ENCODE measurements at regions not wholly inside any gene's neighbourhood (a gene's known extent, or its start where the extent isn't known, plus 50 kb on each side); places are given as distances from the start of the nearest gene placed in this dataset.

DNA sequence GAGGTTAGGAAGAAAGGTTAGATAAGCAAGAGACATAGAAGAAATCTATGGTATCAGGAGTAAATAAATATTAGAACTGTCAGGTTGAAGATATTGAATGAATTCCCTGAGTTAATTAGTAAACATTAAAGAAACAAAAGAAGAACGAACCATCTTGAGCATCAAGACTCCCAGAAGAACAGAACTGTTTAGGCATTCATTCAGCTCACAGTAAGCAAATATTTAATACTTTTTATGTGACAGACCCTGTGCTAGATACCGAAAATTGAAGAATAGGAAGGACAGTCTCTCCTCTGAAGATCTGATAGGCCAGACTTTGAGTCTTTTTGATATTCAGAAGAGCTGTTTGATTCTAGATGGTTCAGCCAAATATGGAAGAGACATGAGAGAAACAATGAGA, 731.5 kb downstream of the XPNPEP1 start:
- no peak for DNase-seq (ENCODE audit: low spot score)

DNA sequence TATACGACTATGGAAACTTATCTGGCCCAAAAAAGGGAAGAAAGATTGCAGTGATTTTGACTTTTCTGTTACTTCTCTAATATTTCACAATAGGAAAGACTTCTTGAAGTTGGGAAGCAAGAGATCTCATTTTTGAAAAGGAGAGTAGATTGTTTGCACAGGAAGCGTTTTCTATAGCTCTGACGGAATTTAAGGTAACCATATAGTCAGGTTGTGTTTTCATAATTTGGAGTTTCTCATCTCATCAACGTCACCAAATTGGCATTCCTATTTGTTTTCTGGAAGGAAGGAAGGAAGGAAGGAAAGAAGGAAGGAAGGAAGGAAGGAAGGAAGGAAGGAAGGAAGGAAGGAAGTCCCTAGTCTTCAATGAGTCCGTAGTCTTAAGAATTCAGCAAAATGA, 732.0 kb downstream of the XPNPEP1 start:
- no peak for DNase-seq (ENCODE audit: low spot score)

DNA sequence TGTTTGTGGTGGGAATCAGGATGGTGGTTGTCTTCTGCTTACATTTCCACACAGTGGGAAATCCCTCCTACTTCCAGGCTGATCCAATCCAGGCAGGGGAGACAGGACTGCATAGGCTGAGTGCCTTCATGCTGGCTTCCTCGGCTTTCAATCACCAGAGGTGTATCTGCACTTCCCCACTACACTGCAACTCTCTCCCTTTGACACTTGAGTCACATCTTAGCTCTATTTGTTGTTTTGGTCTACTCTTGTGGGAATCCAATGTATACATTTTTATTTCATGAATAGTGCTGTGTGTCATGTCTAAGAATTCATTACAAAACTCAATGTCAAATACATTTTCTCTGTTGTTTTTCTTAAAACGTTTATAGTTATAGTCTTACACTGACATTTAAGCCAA, 735.6 kb downstream of the XPNPEP1 start:
- DNase-seq (ENCODE audit: low spot score) = no peak

DNA sequence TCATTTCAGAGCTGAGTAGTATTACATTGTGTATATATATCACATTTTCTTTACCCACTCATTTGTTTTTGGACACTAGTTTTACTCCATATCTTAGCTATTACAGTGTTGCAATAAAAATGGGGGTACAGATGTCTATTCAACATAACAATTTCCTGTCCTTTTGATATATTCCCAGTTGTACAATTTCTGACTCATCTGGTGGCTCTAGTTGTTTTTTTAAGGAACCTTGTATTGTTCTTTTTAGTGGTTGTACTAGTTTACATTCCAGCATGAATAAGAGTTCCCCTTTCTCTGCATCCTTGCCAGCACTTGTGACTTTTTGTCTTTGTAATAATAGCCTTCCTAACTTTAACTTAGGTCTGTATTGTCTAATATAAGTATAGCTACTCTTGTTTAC, 739.9 kb downstream of the XPNPEP1 start:
- no peak for DNase-seq (ENCODE audit: low spot score)

DNA sequence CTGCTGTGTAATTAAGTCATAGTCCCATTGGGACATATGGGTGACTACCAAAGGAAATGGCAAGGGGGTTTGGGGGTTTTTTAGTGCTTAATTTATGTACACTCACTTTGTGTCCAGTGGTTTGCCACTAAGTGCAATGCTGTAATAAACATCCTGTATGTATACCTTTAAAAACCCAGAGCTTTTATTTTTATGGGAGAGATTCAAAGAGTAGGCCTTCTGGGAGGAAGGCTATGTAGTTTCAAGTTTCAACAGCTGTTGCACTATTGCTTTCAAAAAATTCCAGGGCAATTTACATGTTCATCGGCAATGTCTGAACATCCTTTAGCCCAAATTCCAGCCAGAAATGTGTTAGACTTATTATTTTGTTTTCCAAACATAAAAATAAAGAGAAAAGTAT, 744.7 kb downstream of the XPNPEP1 start:
- DNase-seq (ENCODE audit: low spot score) = no peak

DNA sequence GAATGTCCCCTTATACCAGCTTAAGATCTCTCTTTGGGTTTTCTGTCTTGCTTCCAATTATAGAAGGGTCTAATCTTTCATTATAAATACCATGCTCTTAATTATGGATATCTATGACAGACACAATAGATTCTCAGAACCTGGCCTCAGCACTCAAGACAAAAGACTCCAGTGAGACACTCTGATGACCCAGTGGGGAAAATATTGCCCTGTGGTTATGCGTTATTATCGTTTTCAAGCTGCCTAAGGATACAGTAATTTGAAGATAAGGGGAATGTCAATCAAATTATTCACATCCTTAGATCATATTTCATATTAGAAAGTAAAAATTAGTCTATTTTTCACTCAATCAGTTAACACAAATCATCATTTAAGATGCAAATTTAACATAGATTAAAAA, 748.8 kb downstream of the XPNPEP1 start:
- no peak for DNase-seq (ENCODE audit: low spot score)

DNA sequence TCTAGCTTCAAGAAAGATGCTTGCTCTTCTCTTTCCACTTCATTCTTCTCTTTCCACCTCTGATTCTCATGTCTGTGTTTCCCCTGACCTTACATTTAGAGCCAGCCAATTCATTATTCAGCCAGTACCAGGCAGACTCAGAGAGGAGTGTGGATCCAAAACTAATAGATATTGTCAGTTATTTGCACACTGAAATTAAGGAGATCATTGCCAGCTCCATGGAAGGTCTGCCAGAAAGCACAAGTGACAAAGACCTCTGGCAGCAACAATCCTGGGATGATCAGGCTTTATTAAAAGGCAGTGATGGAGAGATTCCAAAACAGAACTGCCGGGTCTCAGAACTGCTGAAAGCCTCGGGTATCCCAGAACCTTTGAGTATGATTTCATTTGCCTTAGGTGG, 749.4 kb downstream of the XPNPEP1 start:
- no peak for DNase-seq (ENCODE audit: low spot score)

DNA sequence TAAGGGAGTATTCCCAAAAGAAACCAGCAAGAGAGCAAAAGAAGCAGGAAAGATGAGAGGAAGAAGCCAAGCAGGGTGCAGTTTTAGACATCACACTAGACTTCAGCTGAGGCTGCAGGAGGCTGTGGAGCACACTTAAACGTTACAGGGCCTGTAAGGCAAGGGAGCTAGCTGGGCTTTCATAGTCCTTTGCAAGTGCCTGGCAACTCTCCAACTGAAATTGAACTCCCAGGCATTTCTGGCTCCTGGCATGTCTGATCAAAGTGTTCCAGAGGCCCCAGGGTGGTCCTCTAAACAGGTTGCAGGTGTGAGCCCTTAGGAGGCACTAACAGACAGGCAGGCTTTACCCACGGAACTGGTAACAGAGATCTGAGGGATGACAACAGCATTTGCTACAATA, 750.2 kb downstream of the XPNPEP1 start:
- DNase-seq (ENCODE audit: low spot score) = no peak

DNA sequence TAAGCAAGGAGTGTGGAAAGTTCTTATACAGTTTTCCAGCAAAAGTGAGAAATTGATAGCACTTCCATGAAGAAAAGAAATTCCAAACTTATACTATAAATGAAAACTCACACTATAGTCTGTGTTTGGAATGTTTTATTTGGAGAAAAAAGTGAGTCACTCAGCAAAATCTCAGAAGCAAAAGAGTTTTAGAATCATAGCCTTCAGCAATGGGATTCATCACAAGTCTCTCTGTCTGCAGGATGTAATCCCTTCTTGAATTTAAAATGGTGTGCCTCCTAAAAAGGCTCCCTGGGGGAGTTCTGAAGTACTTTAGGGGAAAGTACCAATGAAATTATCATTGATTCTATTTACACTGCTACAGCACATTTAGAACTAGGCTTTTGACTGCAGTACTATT, 756.4 kb downstream of the XPNPEP1 start:
- no peak for DNase-seq (ENCODE audit: low spot score)

DNA sequence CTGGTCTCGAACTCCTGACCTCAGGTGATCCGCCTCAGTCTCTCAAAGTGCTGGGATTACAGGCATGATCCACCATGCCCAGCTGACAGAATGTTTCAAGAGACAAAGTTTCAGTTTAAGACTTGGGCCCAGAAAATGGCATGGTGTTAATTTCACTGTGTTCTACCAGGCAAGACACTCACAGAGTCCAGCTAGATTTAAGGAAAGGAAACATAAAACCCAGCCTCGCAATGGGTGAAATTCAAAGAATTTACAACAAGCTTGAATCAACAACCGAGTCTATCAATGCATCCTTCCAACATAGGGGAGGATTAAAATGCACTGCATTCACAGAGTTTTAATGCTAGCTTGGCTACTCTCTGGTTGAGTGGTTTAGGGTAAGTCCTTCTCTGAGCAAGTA, 764.0 kb downstream of the XPNPEP1 start:
- DNase-seq (ENCODE audit: low spot score) = no peak

DNA sequence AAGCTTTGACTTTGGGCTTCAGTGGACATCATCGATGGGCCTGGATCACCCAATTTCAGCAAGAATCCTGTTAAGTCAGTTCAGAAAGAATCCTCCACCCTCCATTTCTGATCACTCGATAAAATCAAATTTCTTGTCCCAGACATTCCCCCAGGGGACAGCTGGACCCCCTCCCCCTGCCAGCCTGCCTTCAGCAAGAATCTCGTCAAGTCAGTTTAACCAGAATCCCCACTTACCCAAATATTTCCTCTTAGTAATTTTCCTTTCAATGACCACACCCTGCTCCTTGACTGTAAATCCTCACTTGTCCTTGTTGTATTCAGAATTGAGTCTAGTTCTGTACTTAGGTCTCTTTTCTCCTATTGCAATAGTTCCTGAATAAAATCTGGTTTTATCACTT, 766.9 kb downstream of the XPNPEP1 start:
- DNase-seq (ENCODE audit: low spot score) = no peak

DNA sequence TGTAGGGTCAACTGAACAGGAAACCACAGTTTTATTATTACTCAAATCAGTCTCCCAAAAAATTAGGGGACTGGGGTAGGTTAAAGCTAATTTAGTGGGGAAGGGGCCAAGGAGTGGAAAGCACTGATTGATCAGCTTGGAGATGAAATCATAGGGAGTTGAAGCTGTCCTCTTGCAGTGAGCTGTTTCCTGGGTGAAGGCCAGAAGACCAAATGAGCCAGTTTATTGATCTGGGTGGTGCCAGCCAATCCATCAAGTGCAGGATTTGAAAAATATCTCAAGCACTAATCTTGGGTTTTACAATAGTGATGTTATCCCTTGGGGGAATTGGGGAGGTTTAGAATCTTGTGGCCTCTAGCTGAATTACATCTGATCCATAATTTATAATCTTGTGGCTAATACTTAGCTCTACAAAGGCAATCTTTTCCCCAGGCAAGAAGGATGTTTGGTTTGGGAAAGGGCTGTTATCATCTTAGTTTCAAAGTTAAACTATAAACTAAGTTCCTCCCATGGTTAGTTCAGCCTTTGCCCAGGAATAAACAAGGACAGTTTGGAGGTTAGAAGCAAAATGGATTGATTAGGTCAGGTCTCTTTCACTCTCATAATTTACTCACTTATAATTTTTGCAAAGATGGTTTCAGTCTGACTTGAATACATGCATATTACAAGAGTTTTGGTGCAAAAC, 773.5 kb downstream of the XPNPEP1 start:
- no peak for DNase-seq (ENCODE audit: low spot score)

DNA sequence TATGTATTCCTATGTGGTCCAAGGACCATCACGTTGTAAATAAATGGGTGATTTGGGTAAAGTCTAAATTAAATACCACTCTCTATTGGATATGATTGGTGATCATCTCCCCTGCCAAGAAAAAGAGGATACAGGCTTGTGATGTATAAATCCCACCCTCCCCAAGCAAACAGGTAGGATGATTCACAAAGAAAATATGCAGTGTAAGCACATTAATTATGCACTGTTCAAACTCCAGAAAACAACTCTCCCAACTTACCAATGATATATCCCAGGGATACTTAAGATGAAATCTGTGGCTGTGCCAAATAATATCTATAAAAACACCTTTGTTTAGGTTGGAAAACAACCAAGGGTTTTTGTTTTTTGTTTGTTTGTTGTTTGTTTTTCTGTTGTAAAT, 795.9 kb downstream of the XPNPEP1 start:
- no peak for DNase-seq (ENCODE audit: low spot score)

DNA sequence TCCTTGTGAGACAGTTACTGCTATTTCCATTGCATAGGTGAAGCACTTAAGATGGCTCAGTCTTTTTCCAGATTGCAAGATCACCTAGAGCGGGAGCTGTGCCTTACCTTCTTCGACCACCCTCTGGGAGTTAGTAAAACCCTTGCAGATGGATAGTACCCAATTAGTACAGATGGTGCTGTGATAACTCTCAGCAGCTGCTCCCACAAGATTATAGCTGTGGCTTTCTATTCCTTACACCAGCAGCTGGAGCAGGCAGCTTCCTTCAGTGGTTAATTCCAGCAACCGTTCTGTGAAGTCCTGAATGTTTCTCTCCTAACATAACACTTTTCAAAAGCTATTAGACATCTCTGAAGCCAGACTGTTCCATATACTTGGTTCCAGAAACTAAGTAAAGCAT, 796.8 kb downstream of the XPNPEP1 start:
- DNase-seq (ENCODE audit: low spot score) = no peak

DNA sequence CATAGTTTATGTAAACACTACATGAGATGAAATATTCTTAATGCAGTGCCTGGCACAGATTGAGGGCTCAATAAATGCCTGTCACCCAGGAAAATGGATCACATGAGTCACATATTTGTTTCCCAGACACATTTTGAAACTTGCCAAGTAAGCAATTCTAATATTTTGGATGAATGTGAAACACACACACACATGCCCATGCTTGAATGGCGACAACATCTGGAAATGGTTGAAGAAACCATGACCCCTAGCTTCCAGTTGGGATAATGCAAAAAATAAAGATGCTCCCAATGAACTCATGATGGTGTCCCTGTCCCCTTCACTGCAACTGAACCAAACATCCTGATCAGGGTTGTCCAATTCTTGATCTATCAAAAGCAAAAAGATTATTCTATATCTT, 797.3 kb downstream of the XPNPEP1 start:
- no peak for DNase-seq (ENCODE audit: low spot score)

DNA sequence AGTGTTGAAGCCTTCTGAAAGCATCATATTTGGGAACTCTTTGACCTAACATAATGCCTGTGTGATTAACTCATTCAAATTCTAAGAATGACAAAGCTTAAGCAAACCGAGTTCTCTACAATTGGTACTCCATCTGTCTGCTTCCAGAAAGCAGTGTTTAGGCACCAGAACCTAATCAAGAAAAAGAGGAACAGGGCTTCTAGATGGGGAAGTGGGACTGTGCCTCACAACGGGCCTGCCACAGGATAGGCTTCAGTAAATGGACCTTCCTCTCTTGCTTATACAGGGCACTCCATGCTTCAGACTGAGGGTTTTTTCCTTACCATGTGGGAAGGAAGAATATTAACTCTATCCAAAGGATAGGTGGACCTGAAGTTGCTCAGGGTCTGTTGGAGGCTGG, 808.1 kb downstream of the XPNPEP1 start:
- DNase-seq (ENCODE audit: low spot score) = no peak

DNA sequence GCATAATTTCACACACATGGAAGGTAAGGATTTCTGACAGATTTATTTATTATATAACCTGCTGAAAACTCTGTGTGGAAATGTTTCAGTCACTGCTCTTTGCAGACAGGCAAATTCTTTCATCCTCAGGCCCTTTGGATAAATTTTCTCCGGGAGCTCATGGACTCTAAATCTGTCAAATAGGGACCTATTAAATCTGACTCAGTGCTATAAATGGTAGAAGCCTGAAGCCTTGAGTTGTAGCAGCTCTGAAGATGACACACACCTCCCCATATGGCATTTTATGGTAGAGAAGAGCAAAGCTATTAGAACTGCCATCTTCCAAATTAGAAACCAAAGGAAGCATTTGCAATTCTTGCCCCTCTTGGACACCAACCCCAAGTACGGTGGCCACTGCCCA, 808.7 kb downstream of the XPNPEP1 start:
- DNase-seq (ENCODE audit: low spot score) = no peak

DNA sequence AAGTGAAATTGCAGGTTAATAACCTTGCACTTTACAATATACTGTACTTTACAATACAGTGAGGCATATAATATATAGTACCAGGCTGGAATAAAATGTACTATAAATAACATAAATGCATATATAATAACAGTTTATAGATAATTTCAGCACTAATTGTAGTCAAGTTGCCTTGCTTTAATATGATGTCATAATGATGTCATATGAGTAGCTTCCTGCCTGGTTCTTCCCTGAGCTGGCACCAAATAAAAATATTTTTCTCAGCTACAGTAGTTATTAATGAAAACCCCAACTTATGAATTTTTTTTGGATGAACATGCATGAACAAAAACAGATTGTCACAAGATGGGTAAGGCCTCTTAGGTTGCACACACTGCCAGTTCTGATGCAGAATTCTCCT, 816.7 kb downstream of the XPNPEP1 start:
- DNase-seq (ENCODE audit: low spot score) = no peak

DNA sequence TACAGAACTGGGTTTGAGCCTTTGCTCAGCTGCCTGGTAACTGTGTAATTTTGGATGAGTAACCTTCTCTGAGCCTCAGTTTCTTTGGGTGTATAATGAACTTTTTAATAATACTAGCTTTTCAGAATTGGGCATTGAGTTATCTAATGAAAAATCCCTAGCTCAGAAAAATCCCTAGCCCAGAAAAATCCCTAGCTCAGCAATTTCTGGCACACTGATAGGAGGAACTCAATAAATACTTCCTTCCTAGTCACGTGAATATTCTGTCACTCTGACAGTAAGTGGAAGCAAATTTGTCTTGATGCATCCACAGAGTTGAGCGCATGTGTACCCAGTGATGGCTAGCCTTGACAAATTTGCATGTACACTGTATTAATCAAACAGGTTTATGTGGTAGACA, 817.6 kb downstream of the XPNPEP1 start:
- DNase-seq (ENCODE audit: low spot score) = no peak

DNA sequence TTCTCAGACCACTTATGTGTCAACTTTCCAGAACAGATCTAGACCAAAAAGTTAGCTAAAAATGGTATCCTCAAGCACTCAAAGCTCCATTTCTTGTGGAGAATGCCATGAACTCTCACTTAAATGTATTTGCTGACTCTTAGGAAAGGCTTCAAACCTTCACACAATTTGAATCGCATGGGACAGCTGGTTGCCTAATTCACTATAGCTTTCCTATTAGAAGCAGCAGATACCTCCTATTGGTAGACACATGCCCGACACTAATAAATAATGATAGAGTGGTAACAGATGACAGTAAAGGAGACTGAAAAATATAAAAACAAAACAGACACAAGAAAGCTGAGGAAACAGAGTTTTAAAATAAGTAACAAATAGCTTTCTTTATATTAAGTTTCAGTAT, 818.5 kb downstream of the XPNPEP1 start:
- no peak for DNase-seq (ENCODE audit: low spot score)

DNA sequence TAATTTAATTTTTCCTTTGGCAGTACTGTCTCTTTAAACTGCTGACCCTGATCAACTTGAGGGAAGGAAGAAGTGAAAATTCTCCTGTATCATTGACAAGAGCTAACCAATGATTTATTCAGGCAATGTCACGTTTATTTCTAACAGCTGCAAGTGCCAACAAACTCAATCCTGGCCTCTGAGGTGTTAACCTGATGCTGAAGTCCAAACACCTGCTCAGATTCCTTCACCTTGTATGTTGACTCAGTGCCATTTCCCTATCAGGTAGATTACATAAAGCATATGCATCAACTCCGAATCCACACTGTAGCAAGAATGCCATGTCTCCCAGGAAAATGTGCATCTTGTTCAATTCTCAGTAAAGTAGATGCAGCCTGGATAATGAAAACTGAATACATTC, 820.0 kb downstream of the XPNPEP1 start:
- no peak for DNase-seq (ENCODE audit: low spot score)

DNA sequence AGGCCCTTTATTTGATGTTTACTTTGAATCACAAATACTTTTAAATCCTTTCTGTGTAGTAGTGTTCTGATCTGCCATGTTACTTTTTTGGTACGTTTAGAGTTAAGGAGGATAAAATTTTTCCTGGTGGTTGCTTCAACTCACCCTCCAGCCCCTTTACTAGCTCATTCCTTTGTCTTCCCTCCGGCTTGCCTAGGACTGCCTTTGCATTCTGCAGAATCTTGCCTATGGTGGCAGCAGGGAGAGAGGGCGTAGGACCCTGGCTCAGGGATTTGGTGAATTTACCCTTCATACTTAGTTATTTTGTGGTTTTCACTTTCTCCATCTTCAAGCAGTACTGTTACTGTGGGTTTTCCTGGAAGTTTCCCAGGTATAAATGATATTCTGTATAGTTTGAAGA, 833.5 kb downstream of the XPNPEP1 start:
- no peak for DNase-seq (ENCODE audit: low spot score)

DNA sequence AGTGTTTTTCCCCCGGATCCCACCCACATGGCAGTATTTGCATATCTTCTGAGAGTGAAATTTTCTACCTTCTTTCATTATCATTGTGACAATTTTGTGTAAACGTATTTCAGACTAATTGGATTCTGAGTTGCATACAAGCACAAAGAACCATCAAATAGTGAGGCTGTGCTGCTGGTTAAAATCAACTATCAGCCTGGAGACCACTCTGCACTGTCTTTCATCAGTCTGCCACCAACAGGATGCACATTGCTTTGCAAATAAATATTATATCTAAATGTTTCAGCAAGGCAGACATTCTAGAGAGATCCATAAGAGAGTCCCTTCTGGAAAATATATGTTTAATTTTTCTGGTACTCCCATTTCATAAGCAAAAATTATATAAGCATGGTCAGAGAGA, 851.8 kb downstream of the XPNPEP1 start:
- DNase-seq (ENCODE audit: low spot score) = no peak

DNA sequence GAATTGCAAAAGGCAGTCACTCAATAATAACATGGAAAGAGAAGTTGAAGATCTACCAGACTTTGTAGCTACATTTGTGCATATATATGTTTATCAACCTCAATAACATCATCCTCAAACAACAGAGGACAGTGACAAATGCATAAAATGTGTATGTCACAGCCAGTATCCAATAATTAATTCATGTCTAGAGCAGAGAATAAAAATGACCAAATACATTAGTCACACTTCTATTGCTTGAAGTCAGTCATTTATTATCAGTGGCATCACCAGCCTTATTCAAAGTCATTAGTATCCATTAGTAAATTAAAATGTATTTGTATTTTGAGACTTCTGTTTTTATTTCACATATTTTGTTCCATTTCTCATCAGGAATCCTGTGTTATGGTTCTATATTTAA, 852.8 kb downstream of the XPNPEP1 start:
- DNase-seq (ENCODE audit: low spot score) = no peak

DNA sequence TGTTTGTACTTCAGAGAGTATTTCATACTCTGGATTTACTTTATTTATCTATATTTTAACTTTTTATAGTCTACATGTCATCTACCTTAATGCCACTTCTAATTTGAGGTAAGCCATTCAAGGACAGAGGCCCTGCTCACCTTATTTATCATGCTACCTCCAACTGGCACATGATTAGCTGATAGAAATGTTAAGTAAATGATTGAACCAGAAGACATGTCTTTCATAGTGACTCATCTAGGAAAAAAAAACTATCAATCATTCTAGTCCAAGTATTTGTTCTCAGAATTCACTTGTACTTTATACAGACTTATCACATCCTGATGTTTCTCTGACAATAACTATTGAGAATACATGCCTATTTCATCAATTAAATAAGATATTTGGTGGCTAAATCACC, 856.3 kb downstream of the XPNPEP1 start:
- no peak for DNase-seq (ENCODE audit: low spot score)
